GM19351 (cell line): ENCODE measurements at regions not wholly inside any gene's neighbourhood (a gene's known extent, or its start where the extent isn't known, plus 50 kb on each side); places are given as distances from the start of the nearest gene placed in this dataset.

Experiments used
- ATAC-seq: cut with Tn5 transposase; IDR thresholded peaks from one replicate; pipeline ENCODE4 v1.9.1; 2021; ENCODE audit warnings: mild to moderate bottlenecking, moderate library complexity; ENCODE audit not compliant: unreplicated experiment

DNA sequence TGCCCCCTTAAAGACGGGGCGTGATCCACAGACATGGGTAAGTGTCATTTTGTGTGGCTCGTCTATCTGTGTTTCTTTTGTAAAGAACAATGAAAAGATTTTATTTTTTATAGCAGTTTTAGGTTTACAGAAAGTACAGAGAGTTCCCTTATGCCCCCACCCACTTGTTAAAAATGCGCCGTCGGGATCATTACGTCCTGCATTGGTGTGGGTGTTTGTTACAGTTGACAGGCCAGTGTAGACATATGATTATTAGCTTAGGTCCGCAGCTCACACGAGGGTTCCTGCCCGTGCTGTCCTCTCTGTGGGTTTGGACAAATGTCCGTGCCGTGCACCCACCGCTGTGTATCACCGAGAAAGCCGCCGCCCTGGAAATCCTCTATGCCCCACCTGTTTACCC, 50.5 kb downstream of the RGS12 start:
- ATAC-seq, result no peak

DNA sequence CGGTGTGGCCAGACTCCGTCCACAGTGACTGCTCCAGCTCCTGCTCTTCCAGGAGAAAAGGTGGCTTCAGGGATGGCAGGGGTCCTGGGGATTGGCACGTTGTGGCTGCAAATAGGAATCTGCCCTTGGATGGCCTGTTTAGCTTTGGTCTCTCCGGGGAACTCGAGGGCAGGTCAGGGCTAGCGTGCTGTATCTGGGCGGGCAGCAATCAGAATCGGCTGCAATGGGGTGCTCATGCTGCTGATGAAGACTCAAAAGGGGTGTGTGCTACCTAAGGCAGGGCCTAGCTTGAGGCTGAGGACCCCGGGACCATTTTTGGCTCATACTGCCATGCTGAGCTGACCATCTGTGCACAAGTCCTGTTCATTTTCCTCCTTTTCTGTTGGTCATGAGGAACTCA, 51.3 kb downstream of the RGS12 start:
- ATAC-seq, result no peak

DNA sequence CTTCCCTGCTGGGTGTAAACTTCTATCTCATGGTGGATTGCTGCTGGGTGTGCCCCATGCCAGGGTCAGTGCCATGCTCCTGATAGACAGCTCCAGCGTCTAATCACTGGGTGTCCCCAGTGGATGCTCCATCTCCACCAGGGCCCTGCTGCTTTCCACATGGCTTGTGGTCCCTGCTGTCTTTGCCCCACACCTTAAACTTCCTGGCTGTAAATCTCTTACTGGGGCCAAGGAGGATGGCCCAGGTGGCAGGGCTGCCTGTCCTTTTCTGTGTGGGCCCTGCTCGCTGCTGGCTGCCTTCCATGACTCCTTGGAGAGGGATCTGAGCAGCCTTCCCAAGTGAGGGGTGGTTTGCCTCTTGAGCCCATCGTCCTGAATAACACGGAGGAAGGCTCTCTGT, 51.8 kb downstream of the RGS12 start:
- ATAC-seq, result no peak

DNA sequence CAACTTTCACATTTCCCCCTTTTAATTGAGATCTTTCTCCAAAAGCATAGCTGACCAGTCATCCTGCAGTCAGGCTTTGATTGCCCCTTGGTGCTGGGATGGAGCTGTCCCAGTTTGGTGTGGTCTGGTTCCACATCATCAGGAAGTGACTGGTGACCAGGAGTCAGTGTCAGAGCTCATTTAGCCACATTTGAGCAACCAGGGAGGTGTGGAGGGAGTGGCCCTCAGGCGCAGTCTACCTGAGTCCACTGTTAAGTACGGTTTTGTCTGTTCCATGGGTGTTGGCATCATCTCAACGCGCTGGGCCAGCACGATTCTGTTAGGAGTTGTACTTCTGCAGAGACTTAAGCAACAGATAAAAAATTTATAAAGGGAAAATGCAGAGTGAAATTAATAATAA, 52.6 kb downstream of the RGS12 start:
- no peak for ATAC-seq

DNA sequence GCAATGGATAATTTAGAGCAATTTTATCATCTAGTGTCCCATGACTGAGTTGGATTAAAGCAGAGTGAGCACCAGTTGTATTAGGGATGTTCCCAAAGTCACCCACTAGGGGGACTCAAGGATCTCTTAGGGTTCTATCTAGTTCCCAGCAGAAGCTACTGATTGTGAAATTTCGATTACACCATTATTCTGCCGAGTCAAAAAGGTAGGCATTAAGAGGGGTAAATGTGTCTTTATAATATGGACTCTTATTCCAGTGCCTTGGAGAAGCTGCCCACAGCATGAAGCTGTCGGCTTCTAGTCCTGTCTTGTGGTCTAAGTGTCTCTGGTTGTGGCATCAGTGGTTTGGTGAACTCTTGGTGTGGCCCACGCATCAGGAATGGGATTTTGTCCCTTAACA, 53.3 kb downstream of the RGS12 start:
- ATAC-seq, result peak; percentile 73

DNA sequence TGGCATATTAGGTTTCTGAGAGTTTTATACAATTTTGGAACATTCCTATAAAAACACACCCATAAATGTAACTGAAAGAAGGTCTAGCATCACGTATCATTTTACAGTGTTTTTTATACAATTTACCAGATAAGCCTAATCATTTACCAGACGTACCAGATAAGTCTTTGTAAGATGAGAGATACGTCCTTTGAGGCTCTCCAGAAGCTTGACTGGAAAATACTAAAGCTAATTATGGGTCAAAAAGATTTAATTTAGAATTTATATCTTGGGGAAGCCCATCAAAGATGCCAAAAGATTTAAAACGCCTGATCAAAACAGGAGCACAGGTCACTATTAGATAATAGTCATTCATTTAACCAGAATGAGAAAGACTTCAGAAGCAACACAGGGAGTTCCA, 55.0 kb downstream of the RGS12 start:
- no peak for ATAC-seq

DNA sequence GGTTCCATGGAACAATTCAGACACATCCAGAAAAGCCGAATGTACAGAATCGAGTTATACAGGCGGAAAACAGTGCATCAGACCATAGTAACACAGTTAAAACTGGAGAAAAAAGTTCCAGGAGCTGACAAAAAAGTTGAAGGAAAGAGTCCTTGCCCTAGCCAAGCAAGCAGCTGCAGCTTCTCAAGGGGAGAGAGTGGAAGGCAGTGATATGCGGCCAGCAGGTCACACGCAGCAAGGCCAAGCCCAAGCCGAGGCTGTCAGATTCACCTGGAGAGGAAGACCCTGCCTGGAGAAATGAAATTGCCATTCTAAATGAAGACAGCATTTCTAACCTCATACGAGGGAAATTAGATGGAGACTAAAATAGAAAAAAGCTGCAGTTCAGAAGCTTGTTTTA, 55.8 kb downstream of the RGS12 start:
- no peak for ATAC-seq

DNA sequence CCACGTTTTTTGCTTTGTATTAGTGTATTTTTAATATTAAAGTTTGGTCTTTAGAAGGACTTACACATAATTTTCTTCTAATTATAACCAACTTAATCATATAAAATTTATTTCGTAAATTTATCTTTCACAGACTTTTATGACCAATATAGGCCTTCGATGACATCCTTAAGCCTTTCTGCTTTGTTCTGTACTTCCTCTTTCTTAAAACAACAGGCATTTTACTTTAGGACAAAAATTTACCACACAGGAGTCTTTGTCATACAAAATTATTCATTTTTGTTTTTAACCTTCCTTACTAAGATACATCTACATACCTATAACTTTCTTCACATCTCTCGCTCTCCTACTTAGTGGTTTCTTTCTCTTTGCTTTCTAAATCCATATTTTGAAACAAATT, 56.3 kb downstream of the RGS12 start:
- no peak for ATAC-seq

DNA sequence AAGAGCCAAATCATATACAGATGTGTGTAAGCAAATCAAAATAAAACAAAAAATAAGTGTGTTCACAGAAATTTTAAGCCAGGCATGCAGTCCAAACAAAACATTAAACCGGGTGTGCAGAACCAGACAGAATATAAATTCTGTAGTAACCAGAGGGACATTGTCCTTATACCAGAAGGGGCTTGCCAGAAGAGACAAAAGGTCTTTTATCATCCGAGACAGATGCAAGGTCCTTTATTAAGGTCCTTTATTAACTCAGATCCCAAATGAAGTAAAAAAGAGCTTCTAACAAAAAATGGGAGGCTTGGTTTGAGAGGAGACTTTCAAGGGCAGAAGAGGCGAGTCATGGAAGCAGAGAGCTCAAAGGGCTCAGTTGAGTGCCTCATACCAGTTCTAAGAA, 59.2 kb downstream of the RGS12 start:
- no peak for ATAC-seq

DNA sequence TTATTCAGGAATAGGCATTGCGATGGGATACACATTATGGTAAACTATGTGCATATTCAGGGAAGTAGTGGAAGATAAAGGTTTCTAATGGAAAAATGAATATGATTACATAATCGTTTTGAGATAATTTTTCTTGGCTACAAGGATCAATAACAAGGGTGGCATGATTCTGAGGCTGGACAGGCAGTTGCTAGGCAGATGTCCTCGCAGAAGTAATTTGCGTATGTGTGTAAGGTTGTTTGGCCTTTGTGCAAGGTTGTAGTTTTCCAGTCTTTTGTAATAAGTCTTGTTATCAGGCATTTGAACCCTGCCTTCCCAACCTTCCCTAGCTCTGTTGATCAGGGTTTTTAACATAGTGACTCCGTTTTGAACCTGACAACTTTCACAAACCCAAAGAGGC, 59.7 kb downstream of the RGS12 start:
- ATAC-seq, result no peak

DNA sequence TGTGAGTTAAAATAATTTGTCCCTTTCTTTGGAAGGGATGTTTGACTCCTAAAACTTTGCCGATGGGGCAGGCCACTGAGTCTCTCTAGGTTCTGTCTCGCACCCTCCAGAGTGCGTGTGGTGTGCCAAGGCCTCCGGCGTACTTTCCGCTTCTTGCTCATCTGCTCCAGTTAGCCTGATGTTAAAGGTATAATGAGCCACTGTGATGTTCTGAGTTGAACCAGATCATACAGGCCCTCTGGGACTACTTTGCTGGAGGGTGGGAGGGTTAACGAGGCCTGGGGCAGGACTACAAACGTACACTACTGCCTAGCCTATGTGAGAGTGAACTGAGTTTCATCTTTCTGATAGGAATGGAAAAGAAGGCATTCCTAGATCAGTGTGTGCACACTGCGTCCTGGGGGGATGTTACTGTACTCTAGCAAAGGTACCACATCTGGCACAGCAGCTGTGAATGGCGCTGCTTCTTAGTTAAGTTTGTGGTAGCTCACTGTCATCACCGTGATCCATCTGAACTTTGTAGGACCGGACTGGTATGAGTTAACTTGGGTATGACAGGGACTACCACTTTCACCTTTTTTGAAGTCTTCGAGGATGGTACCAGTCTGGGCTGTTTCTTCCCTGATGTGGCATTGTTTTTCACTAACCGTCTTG, 60.2 kb downstream of the RGS12 start:
- no peak for ATAC-seq

DNA sequence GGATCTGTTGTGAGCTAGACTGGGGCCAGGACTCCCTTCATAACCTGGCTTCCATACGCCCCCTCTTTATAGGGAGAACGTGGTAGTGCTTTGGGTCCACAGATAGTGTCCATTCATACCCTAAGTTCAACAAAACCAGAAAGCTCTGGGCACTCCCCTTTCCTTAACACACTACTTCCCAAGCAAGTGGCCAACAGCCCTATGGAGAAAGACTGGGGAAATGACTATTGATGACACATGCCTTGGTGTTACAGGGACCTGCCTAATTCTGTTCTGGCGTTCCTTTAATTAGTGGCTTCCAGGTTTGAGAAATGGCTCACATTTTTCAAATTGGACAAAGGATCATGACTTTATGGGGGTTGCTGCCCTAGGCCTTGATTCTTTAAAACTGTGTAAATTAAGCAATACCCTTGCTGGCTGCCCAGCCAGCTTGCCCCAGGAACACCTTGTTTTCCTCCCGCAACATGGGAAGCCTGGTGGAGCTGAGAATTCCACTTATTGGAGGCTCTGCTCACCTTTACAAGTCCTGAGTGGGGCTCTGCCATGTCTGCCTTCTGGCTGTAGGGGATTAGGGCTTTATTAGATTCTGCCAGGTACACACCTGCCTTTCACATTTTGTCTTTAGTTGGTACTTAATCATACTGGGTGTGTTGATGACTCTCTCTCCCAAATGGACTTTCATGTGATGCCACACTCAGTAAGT, 61.1 kb downstream of the RGS12 start:
- no peak for ATAC-seq

DNA sequence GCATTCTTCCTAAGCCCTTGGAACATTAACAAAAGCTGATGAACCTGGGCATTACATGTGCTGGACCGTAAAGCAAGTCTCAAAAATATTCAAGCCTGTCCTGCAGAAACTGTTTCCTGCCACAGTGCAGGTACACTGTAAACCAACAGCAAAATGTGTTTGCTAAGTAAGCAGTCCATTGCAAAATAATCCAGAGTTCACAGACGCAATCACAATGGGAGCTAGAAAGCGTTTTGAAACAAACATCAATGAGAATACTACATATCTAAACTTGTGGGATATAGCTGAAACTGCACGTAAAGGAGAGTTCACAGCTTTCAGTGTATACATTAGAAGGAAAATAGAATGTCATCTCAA, 61.6 kb downstream of the RGS12 start:
- no peak for ATAC-seq

DNA sequence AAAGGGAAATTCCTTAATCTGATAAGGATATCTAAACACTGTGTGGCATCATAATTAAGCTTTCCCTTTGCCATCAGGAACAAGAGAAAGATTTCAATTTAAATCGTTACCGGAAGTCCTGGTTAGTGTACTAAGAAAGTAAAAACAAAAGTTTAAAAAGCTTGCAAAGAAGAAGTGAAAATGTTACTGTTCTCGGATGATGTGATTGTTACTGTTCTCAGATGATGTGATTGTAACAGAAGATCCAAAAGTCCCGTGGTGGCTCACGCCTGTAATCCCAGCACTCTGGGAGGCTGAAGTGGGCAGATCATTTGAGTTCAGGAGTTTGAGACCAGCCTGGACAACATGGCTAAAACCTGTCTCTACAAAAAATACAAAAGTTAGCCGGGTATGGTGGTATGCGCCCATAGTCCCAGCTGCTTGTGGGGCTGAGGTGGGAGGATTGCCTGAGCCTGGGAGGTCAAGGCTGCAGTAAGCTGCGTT, 62.5 kb downstream of the RGS12 start:
- peak; percentile 94 for ATAC-seq

DNA sequence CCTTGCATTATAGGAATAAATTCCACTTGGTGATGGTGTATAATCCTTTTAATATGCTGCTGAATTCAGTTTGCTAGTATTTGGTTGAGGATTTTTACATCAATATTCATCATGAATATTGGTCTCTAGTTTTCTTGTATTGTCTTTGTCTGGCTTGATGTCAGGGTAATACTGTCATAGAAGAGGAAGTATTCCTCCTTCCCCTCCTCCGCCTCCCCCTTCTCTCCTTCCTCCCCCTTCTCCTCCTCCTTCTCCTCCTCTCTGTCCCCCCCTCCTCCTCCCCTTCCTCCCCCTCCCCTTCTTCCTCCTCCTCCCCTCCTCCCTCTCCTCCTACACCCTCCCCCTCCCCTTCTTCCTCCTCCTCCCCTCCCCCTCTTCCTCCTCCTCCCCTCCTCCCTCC, 65.8 kb downstream of the RGS12 start:
- no peak for ATAC-seq

DNA sequence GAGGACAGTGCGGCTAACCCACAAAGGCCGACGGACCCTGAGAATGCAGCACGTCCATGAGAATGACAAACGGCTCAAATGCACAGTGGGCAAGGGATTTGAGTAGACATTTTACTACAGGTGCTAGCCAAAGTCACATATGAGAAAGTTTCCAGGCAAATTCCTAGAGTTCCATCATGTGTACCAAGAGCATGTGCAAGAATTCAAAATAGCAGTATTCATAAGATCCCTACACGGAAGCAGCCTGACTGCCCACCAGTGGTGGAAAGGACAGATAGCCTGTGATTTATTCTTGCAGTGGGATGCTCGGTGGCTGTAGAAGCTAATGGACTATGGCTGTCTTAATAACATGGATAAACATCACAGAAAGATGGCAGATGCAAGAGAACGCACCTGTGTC, 68.0 kb downstream of the RGS12 start:
- no peak for ATAC-seq

DNA sequence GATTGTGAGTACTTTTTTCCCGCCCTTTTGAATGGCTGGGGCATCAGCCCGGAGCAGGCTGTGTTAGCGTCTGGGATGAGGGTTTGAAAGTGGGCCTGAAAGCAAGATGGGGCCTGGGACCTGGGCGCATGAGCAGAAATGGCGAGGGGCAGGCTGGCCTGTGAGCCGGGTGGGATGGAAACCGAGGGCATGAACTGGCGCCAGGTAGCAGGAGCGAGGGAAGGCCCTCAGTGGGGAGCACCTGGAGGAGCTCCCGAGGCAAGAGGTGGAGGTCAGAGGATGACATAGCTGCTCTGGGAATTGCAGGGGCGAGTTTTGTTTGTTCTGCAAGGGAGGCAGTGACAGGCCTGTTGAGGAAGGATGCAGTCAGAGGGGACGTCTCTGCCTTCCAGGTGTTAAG, 68.6 kb downstream of the RGS12 start:
- ATAC-seq, result no peak

DNA sequence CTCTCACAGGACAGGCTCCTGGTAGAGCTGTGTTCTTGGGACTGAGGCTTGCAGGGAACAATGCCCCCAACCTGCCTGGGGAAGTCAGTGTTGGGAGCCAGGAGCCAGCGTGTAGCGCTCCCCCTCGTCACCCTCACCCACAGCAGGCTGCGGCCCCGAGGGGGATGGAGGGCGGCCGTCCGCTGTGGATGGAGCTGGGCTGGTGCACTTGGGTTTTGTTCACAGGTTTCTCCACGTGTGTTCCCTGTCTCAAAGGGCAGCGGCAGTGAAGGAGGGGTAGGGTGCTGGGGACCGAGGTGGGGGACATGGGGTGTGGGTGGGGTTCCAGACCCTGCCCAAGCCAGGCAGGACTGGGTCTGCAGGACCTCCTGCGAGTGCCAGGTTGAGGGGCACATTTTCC, 69.1 kb downstream of the RGS12 start:
- ATAC-seq, result no peak

DNA sequence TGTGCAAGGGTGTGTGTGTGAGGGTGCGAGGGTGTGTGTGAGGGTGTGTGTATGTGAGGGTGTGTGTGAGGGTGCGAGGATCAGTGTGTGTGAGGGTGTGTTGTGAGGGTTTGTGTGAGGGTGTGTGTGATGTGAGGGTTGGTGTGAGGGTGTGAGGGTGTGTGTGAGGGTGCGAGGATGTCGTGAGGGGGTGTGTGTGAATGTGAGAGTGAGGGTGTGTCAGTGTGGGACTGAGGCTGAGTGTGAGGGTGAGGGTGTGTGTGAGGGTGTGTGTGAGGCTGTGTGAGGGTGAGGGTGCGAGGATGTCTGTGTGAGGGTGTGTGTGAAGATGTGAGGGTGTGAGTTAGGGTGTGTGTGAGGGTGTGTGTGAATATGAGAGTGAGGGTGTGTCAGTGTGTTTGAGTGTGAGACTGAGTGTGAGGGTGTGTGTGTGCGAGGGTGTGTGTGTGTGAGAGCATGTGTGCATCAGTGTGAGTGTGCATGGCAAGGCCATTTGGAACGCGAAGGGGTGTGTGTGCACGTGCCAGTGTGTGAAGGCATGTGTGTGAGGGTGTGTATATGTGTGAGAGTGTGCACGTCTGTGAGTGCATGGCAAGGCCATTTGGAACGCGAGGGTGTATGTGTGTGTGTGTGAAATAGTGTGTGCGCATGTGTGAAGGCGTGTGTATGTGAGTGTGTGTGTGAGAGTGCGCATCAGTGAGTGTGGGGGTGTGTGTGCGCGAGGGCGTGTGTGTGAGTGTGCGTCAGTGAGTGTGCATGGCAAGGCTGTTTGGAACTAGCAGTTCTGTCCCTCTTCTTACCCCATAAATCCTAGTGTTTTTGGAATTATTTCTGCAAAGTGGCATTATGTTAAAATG, 69.8 kb downstream of the RGS12 start:
- ATAC-seq, result no peak

DNA sequence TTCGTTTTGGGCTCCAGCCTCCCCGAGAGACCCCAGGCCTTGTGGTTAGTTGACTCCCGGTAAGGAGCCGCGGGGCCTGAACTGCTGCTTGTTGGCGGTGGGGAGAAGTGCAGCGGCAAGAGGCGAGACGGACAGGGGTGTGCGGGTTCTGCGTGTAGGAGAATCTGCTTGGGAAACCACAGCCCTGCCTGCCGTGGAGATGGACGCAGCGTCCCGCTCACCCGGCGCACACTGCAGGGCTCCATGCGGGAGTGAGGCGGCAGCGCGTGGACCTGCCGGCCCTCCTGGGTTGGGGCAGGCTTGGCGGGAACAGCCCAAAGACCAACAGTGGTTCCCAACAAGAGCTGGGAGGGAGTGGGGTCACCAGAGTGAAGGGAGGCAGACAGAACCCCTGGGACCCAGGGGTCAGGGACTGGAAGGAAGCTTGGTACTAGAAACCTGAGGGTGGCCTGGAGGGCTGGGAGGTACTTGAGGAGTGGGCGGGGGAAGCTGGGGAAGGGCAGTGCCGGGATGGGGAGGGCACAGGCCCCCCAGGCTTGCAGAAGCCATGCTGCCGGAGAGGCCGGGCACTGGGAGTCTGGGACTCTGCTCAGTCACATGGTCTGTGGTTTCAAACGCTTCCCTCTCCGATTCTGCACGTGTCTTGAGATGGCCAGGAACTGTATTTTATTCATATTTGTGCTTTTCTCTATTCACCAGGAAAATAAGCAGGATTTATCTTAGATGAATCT, 70.8 kb downstream of the RGS12 start:
- no peak for ATAC-seq

DNA sequence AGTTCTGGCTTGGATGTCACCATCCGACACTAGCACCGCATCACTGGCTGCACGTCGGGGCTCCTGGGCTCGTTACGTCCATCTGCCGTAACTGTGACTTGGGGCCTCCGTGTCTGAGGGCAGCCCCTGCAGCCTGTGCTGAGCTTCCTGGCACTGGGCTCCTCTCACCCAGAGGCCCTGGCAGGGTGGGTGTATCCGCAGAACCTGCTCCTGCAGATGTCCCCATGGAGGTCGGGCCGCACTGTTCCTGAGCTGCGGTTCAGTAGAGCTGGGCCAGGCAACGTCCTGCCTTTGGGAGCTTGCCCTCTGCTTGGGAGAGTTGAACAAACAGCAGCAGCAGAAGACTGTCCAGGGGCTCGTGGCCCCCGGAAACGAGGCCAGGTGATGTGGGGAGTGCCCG, 71.4 kb downstream of the RGS12 start:
- no peak for ATAC-seq
